ENCODE measurements at regions not wholly inside any gene's neighbourhood (a gene's known extent, or its start where the extent isn't known, plus 50 kb on each side); places are given as distances from the start of the nearest gene placed in this dataset.
A peak's percentile ranks its signal among the peaks of the same experiment; 100 is the strongest.
"Not testable (repeated sequence)": the region's sequence is repeated elsewhere in the genome, so short reads cannot be mapped to it uniquely, and the experiment has no call there.

DNA sequence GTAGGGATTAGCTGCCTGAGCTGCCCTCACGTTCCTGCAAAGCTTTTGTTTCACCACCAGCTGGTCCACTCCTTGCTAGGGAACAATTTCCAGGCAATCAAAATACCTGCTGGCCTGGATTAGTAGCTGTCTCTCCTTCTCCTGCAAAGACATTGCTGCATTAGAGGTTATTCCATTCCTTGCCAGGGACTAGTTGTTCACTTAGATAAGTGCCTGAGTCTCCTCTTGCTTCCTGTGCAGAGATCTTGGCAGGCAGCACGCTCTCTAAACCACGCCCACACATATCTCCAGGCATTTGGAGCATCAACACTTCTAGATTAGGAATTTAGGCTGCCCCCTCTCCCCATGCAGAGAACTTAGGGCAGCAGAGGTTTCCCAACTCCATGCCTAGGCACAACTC is 150.4 kb upstream of the SMIM30 start:
- TF ChIP-seq BHLHE40 (IDR thresholded peaks at IDR 0.05; ENCODE audit: borderline replicate concordance) (no peak), SP1 (IDR thresholded peaks at IDR 0.05) (no peak), ARNT (IDR thresholded peaks at IDR 0.05) (no peak), FOXM1 (IDR thresholded peaks at IDR 0.05; ENCODE audit: borderline replicate concordance) (no peak), SUZ12 (IDR thresholded peaks at IDR 0.05) (no peak), TARDBP (IDR thresholded peaks at IDR 0.05) (no peak), ZNF384 (IDR thresholded peaks at IDR 0.05) (no peak), FOXK2 (IDR thresholded peaks at IDR 0.05) (no peak)
- TF ChIP-seq, protein P1, sequence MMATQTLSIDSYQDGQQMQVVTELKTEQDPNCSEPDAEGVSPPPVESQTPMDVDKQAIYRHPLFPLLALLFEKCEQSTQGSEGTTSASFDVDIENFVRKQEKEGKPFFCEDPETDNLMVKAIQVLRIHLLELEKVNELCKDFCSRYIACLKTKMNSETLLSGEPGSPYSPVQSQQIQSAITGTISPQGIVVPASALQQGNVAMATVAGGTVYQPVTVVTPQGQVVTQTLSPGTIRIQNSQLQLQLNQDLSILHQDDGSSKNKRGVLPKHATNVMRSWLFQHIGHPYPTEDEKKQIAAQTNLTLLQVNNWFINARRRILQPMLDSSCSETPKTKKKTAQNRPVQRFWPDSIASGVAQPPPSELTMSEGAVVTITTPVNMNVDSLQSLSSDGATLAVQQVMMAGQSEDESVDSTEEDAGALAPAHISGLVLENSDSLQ (IDR thresholded peaks at IDR 0.05) = no peak
- no peak for DNase-seq (ENCODE audit: extremely low spot score)
- ChIA-PET POLR2A (no interaction called here), CTCF (no interaction called here)

DNA sequence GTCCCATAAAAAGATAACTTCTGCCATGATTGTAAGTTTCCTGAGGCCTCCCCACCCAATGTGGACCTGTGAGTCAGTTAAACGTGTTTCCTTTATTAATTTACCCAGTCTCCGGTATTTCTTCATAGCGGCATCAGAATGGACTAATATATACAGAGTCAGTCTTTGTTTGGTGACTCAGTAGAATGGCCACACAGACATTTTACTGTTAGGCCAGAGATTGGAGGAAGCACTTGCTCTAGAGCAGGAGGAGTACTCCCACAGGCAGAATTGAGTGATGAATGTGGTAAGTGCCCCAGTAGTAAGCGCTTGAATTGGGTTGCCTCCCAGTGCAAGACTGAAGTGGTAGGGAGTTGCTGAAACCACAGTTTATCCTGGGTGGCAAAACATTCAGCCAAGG is 149.5 kb upstream of the SMIM30 start:
- TF ChIP-seq, protein P1 (IDR thresholded peaks at IDR 0.05) = no peak
- TF ChIP-seq BHLHE40 (IDR thresholded peaks at IDR 0.05; ENCODE audit: borderline replicate concordance) (no peak), FOXA1 (IDR thresholded peaks at IDR 0.05) (no peak), L3MBTL2 (conservative IDR thresholded peaks at IDR 0.05) (no peak), CTBP1 (IDR thresholded peaks at IDR 0.05; ENCODE audit: borderline replicate concordance) (no peak), FOXM1 (IDR thresholded peaks at IDR 0.05; ENCODE audit: borderline replicate concordance) (no peak), SUZ12 (IDR thresholded peaks at IDR 0.05) (no peak), ARNT (IDR thresholded peaks at IDR 0.05) (no peak), TARDBP (IDR thresholded peaks at IDR 0.05) (no peak), SP1 (IDR thresholded peaks at IDR 0.05) (no peak), ZNF384 (IDR thresholded peaks at IDR 0.05) (no peak), HDGF (IDR thresholded peaks at IDR 0.05; ENCODE audit: borderline replicate concordance) (no peak), NFRKB (IDR thresholded peaks at IDR 0.05) (no peak), FOXK2 (IDR thresholded peaks at IDR 0.05) (no peak), ELF4 (IDR thresholded peaks at IDR 0.05) (no peak), LEF1 (IDR thresholded peaks at IDR 0.05; ENCODE audit: borderline replicate concordance) (no peak)
- ChIA-PET CTCF (no interaction called here), POLR2A (no interaction called here)
- DNase-seq (ENCODE audit: extremely low spot score) = no peak

DNA sequence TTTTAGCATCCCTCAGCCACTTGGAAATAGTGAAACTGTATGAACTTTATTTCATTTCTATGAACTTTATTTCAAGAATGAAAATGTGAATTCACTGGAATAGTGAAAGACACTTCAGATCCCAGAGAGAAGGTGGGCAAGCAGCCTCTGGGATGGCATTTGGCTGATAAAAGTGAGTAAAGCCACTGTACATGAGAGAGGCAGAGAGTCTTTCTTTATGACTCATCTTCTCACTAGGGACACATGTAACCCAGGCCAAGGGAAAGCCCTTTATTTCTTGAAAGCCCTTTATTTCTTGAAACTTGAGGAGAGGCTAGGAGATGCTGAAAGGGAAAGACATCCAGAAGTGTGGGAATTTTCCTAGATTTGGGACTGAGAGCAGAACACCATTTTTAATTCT is 148.9 kb upstream of the SMIM30 start:
- ChIA-PET CTCF (no interaction called here), POLR2A (no interaction called here)
- TF ChIP-seq NFRKB (IDR thresholded peaks at IDR 0.05) (no peak), FOXA1 (IDR thresholded peaks at IDR 0.05) (no peak), LEF1 (IDR thresholded peaks at IDR 0.05; ENCODE audit: borderline replicate concordance) (no peak), FOXK2 (IDR thresholded peaks at IDR 0.05) (no peak), FOXM1 (IDR thresholded peaks at IDR 0.05; ENCODE audit: borderline replicate concordance) (no peak), SUZ12 (IDR thresholded peaks at IDR 0.05) (no peak), ARNT (IDR thresholded peaks at IDR 0.05) (no peak), BHLHE40 (IDR thresholded peaks at IDR 0.05; ENCODE audit: borderline replicate concordance) (no peak), TARDBP (IDR thresholded peaks at IDR 0.05) (no peak), CTBP1 (IDR thresholded peaks at IDR 0.05; ENCODE audit: borderline replicate concordance) (no peak)
- no peak for DNase-seq (ENCODE audit: extremely low spot score)

DNA sequence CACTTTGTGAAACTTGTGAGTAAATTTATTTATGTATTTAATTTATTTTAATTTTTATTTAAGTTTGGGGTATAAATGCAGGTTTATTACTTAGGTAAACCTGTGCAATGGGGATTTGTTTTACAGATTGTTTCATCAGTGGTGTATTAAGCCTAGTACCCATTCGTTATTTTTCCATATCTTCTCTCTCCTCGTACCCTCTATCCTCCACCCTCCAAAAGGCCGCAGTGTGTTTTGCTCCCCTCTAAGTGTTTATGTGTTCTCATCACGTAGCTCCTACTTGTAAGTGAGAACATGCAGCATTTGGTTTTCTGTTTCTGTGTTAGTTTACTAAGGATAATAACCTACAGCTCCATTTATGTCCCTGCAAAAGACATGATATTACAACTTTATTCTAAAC is 145.4 kb upstream of the SMIM30 start:
- POLR2A ChIA-PET = no interaction called here
- TF ChIP-seq HDGF (IDR thresholded peaks at IDR 0.05; ENCODE audit: borderline replicate concordance) (no peak), SUZ12 (IDR thresholded peaks at IDR 0.05) (no peak), FOXK2 (IDR thresholded peaks at IDR 0.05) (no peak), ARNT (IDR thresholded peaks at IDR 0.05) (no peak), BHLHE40 (IDR thresholded peaks at IDR 0.05; ENCODE audit: borderline replicate concordance) (no peak), ELF4 (IDR thresholded peaks at IDR 0.05) (no peak), TARDBP (IDR thresholded peaks at IDR 0.05) (no peak), SP1 (IDR thresholded peaks at IDR 0.05) (no peak)
- TF ChIP-seq, protein P1 (IDR thresholded peaks at IDR 0.05) = no peak
- DNase-seq (ENCODE audit: extremely low spot score) = no peak
- CTCF ChIA-PET = interaction anchor here (0.6 kb wide), 1 partner anchor 27 kb away, joined by 3 read pairs; no protein-coding TSS in a partner anchor

DNA sequence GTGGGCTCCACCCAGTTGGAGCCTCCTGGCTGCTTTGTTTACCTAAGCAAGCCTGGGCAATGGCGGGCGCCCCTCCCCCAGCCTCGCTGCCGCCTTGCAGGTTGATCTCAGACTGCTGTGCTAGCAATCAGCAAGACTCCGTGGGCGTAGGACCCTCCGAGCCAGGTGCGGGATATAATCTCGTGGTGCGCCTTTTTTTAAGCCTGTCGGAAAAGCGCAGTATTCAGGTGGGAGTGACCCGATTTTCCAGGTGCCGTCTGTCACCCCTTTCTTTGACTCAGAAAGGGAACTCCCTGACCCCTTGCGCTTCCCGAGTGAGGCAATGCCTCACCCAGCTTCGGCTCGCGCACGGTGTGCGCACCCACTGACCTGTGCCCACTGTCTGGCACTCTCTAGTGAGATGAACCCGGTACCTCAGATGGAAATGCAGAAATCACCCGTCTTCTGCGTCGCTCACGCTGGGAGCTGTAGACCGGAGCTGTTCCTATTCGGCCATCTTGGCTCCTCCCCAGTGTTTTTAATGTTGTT is 144.9 kb upstream of the SMIM30 start:
- POLR2A ChIA-PET; DNase-seq (ENCODE audit: extremely low spot score): not testable (repeated sequence)
- TF ChIP-seq L3MBTL2 (conservative IDR thresholded peaks at IDR 0.05) = peak; percentile 38; the same call in 1 of the 2 replicates
- CTCF ChIA-PET = interaction anchor here (0.6 kb wide), 1 partner anchor 27 kb away, joined by 3 read pairs; no protein-coding TSS in a partner anchor

DNA sequence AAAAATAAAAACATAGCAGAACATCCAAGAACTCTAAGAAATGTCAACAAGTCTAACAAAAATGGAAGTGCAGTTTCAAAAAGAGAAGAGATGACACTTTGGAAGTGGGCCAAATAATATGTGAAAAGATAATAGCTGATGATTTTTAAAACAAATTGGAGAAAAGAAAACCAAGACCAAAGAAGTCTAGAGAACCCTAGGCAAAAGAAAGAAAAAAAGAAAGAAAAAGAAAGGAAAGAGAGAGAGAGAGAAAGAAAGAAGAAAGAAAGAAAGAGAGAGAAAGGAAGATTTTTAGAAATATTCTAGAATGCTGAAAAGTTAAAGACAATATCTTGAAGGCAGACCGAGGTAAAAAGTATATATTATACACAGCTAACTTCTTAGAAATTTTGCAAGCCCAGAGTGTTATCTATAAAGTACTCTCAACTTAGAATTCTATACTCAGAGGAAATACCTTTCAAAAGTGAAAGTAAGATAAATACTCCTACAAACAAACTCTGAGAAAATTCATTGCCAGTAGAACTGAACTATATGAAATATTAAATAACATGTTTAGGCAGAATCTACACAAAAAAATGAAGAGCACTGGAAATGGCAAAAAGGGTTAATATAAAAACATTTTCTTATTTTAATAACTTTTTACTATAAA is 138.7 kb upstream of the SMIM30 start:
- DNase-seq (ENCODE audit: extremely low spot score) = no peak
- CTCF ChIA-PET = no interaction called here
- TF ChIP-seq CTBP1 (IDR thresholded peaks at IDR 0.05; ENCODE audit: borderline replicate concordance) (no peak), FOXA1 (IDR thresholded peaks at IDR 0.05) (no peak)
- TF ChIP-seq, protein P1 (IDR thresholded peaks at IDR 0.05) = no peak
- POLR2A ChIA-PET = no interaction called here

All from HEK293T (cell line).